ENCODE measurements at regions not wholly inside any gene's neighbourhood (a gene's known extent, or its start where the extent isn't known, plus 50 kb on each side); places are given as distances from the start of the nearest gene placed in this dataset.

GRCh38 chr2:83650898-83651297 is 808.2 kb downstream of the SUCLG1 start:
- ATAC-seq (ENCODE audit: insufficient read depth, low read depth) (no peak), DNase-seq (no peak)
- Histone ChIP-seq H3K36me3 (ENCODE audit: insufficient read depth, low read length) (no peaks in the 10 kb centered on the region), H3K79me2 (ENCODE audit: insufficient read depth, low read length) (no peaks in the 10 kb centered on the region), H4K20me1 (ENCODE audit: insufficient read depth, low read length) (no peaks in the 10 kb centered on the region), H3K9me3 (ENCODE audit: insufficient read depth, low read length, severe bottlenecking) (no peaks in the 10 kb centered on the region), H3K9ac (ENCODE audit: low read depth, low read length) (no peak overlapping the region), H3K27ac (ENCODE audit: low read length) (no peak overlapping the region), H3K27me3 (ENCODE audit: insufficient read depth, low read length, poor library complexity) (no peaks in the 10 kb centered on the region), H3K4me2 (ENCODE audit: insufficient read depth, low read length) (no peak overlapping the region), H3K4me1 (ENCODE audit: insufficient read depth, low read length) (no peaks in the 10 kb centered on the region), H2AFZ (ENCODE audit: low read depth, low read length) (no peak overlapping the region), H3K4me3 (ENCODE audit: low read depth in 1 of 2, low read length in 2 of 2) (no peak overlapping the region)
- TF ChIP-seq EZH2 (IDR thresholded peaks at IDR 0.05; ENCODE audit: borderline replicate concordance, low read depth, low read length, severe bottlenecking) (no peak), CTCF (IDR thresholded peaks at IDR 0.05; ENCODE audit: borderline replicate concordance, extremely low read depth, low read length, poor library complexity, severe bottlenecking) (no peak)

GRCh38 chr2:83650161-83650560 is 808.9 kb downstream of the SUCLG1 start:
- no peak overlapping the region for H2AFZ ChIP-seq (ENCODE audit: low read depth, low read length)

GRCh38 chr2:83640506-83640905 is 818.6 kb downstream of the SUCLG1 start:
- H3K27me3 ChIP-seq (ENCODE audit: insufficient read depth, low read length, poor library complexity), result no peaks in the 10 kb centered on the region
- no peaks in the 10 kb centered on the region for H3K4me1 ChIP-seq (ENCODE audit: insufficient read depth, low read length)
- no peak overlapping the region for H3K4me2 ChIP-seq (ENCODE audit: insufficient read depth, low read length)
- no peaks in the 10 kb centered on the region for H4K20me1 ChIP-seq (ENCODE audit: insufficient read depth, low read length)
- no peak overlapping the region for H2AFZ ChIP-seq (ENCODE audit: low read depth, low read length)
- DNase-seq (no peak), ATAC-seq (ENCODE audit: insufficient read depth, low read depth) (no peak)
- H3K4me3 ChIP-seq (ENCODE audit: low read depth in 1 of 2, low read length in 2 of 2), result no peak overlapping the region
- no peaks in the 10 kb centered on the region for H3K36me3 ChIP-seq (ENCODE audit: insufficient read depth, low read length)
- no peaks in the 10 kb centered on the region for H3K9me3 ChIP-seq (ENCODE audit: insufficient read depth, low read length, severe bottlenecking)
- H3K27ac ChIP-seq (ENCODE audit: low read length), result no peak overlapping the region
- no peak overlapping the region for H3K9ac ChIP-seq (ENCODE audit: low read depth, low read length)
- H3K79me2 ChIP-seq (ENCODE audit: insufficient read depth, low read length), result no peaks in the 10 kb centered on the region
- TF ChIP-seq EZH2 (IDR thresholded peaks at IDR 0.05; ENCODE audit: borderline replicate concordance, low read depth, low read length, severe bottlenecking), result no peak

More at GRCh38 chr2:83650161-83650560, 808.9 kb downstream of the SUCLG1 start:
- no peaks in the 10 kb centered on the region for H3K36me3 ChIP-seq (ENCODE audit: insufficient read depth, low read length)
- no peaks in the 10 kb centered on the region for H3K27me3 ChIP-seq (ENCODE audit: insufficient read depth, low read length, poor library complexity)
- H3K9me3 ChIP-seq (ENCODE audit: insufficient read depth, low read length, severe bottlenecking), result no peaks in the 10 kb centered on the region
- DNase-seq (no peak), ATAC-seq (ENCODE audit: insufficient read depth, low read depth) (no peak)
- H3K79me2 ChIP-seq (ENCODE audit: insufficient read depth, low read length), result no peaks in the 10 kb centered on the region
- H3K4me3 ChIP-seq (ENCODE audit: low read depth in 1 of 2, low read length in 2 of 2), result no peak overlapping the region
- H3K27ac ChIP-seq (ENCODE audit: low read length), result no peak overlapping the region
- H3K4me2 ChIP-seq (ENCODE audit: insufficient read depth, low read length), result no peak overlapping the region
- H4K20me1 ChIP-seq (ENCODE audit: insufficient read depth, low read length), result no peaks in the 10 kb centered on the region
- no peaks in the 10 kb centered on the region for H3K4me1 ChIP-seq (ENCODE audit: insufficient read depth, low read length)
- H3K9ac ChIP-seq (ENCODE audit: low read depth, low read length), result no peak overlapping the region
- TF ChIP-seq EZH2 (IDR thresholded peaks at IDR 0.05; ENCODE audit: borderline replicate concordance, low read depth, low read length, severe bottlenecking) (no peak), CTCF (IDR thresholded peaks at IDR 0.05; ENCODE audit: borderline replicate concordance, extremely low read depth, low read length, poor library complexity, severe bottlenecking) (no peak)

- no peaks in the 10 kb centered on the region for H3K27me3 ChIP-seq (ENCODE audit: insufficient read depth, low read length, poor library complexity)
Observed at GRCh38 chr2:83633423-83633822, 825.7 kb downstream of the SUCLG1 start.

More at GRCh38 chr2:83633423-83633822, 825.7 kb downstream of the SUCLG1 start:
- H3K36me3 ChIP-seq (ENCODE audit: insufficient read depth, low read length), result no peaks in the 10 kb centered on the region
- H3K9me3 ChIP-seq (ENCODE audit: insufficient read depth, low read length, severe bottlenecking), result no peaks in the 10 kb centered on the region
- no peak overlapping the region for H3K9ac ChIP-seq (ENCODE audit: low read depth, low read length)
- no peaks in the 10 kb centered on the region for H4K20me1 ChIP-seq (ENCODE audit: insufficient read depth, low read length)
- no peak overlapping the region for H2AFZ ChIP-seq (ENCODE audit: low read depth, low read length)
- ATAC-seq (ENCODE audit: insufficient read depth, low read depth) (no peak), DNase-seq (no peak)
- no peak overlapping the region for H3K27ac ChIP-seq (ENCODE audit: low read length)
- H3K79me2 ChIP-seq (ENCODE audit: insufficient read depth, low read length), result no peaks in the 10 kb centered on the region
- no peak overlapping the region for H3K4me3 ChIP-seq (ENCODE audit: low read depth in 1 of 2, low read length in 2 of 2)
- H3K4me1 ChIP-seq (ENCODE audit: insufficient read depth, low read length), result no peaks in the 10 kb centered on the region
- no peak for TF ChIP-seq EZH2 (IDR thresholded peaks at IDR 0.05; ENCODE audit: borderline replicate concordance, low read depth, low read length, severe bottlenecking)
- TF ChIP-seq CTCF (IDR thresholded peaks at IDR 0.05; ENCODE audit: borderline replicate concordance, extremely low read depth, low read length, poor library complexity, severe bottlenecking), result no peak
- no peak overlapping the region for H3K4me2 ChIP-seq (ENCODE audit: insufficient read depth, low read length)
